ENCODE measurements at regions not wholly inside any gene's neighbourhood (a gene's known extent, or its start where the extent isn't known, plus 50 kb on each side); places are given as distances from the start of the nearest gene placed in this dataset.

- TF ChIP-seq CTCF (IDR thresholded peaks at IDR 0.05; ENCODE audit: insufficient read depth, low read length, poor library complexity, severe bottlenecking) = no peak
- no peak for TF ChIP-seq EZH2phosphoT487 (conservative IDR thresholded peaks at IDR 0.05; ENCODE audit: low read length)
Observed at GRCh38 chr6:154613137-154613676, 102.7 kb upstream of the CNKSR3 start.
